WERI-Rb-1 (cell line): ENCODE measurements at regions not wholly inside any gene's neighbourhood (a gene's known extent, or its start where the extent isn't known, plus 50 kb on each side); places are given as distances from the start of the nearest gene placed in this dataset.

Source experiments
- DNase-seq: peaks from one replicate; pipeline ENCODE4 v3.0.0-alpha.2; 2020
- H3K27ac ChIP-seq: fragments of 250-450 bp; sonication (Bioruptor Pico); 2 replicates; pipeline ENCODE4 v1.5.1; 2020; ENCODE audit warnings: mild to moderate bottlenecking, moderate library complexity
- H3K27me3 ChIP-seq: fragments of 250-450 bp; sonication (Bioruptor Pico); 2 replicates; pipeline ENCODE4 v1.5.1; 2021; ENCODE audit warnings: mild to moderate bottlenecking, low read depth, moderate library complexity; ENCODE audit not compliant: insufficient read depth, severe bottlenecking
- H3K36me3 ChIP-seq: fragments of 250-450 bp; sonication (Bioruptor Pico); 2 replicates; pipeline ENCODE4 v1.5.1; 2020; ENCODE audit warnings: mild to moderate bottlenecking, moderate library complexity
- H3K4me3 ChIP-seq: 2 replicates; pipeline ENCODE4 v1.5.1; 2011; ENCODE audit warnings: low read depth, mild to moderate bottlenecking, control low read depth, low read length
- H3K9me3 ChIP-seq: fragments of 250-450 bp; sonication (Bioruptor Pico); 2 replicates; pipeline ENCODE4 v1.5.1; 2021; ENCODE audit warnings: mild to moderate bottlenecking, moderate library complexity; ENCODE audit not compliant: severe bottlenecking
- TF ChIP-seq, protein P1 (sequence below): IDR thresholded peaks from 2 replicates; pipeline ENCODE4 v1.5.1; 2011; ENCODE audit warnings: low read depth, mild to moderate bottlenecking, control low read depth, inconsistent platforms, low read length

DNA sequence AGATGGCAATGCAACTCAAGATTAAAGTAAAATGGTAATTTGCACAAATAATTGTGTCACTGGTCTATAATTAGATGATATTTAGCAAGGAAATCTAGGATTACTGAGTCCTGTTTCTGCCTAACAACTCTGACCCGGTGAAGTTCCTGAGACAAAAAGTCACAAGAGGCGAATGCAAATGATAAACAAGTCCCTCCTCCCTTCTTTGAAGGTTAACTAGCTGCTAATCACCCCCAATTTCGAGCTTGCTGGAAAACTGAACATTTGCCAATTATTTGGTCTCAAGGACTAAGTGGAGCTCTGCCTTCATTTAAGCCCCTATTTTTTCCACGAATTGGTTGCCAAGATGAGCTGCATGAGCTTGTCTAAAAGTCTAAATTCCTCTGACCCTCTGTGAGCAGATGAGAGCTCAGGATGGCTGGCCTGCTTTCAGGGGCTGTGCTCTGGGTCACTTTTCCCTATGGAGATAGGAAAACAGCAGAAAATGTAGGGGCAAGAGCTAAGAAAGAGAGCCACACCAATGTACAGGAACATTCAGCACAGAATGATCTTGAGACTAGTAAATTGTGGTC lies 127.3 kb downstream of the MBL2 start:
- no peaks in the 10 kb centered on the region for H3K36me3 ChIP-seq
- H3K4me3 ChIP-seq = no peak overlapping the region
- H3K27ac ChIP-seq = no peak overlapping the region
- no peaks in the 10 kb centered on the region for H3K9me3 ChIP-seq
- TF ChIP-seq, protein P1, sequence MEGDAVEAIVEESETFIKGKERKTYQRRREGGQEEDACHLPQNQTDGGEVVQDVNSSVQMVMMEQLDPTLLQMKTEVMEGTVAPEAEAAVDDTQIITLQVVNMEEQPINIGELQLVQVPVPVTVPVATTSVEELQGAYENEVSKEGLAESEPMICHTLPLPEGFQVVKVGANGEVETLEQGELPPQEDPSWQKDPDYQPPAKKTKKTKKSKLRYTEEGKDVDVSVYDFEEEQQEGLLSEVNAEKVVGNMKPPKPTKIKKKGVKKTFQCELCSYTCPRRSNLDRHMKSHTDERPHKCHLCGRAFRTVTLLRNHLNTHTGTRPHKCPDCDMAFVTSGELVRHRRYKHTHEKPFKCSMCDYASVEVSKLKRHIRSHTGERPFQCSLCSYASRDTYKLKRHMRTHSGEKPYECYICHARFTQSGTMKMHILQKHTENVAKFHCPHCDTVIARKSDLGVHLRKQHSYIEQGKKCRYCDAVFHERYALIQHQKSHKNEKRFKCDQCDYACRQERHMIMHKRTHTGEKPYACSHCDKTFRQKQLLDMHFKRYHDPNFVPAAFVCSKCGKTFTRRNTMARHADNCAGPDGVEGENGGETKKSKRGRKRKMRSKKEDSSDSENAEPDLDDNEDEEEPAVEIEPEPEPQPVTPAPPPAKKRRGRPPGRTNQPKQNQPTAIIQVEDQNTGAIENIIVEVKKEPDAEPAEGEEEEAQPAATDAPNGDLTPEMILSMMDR = no peak
- DNase-seq = no peak
- no peaks in the 10 kb centered on the region for H3K27me3 ChIP-seq

DNA sequence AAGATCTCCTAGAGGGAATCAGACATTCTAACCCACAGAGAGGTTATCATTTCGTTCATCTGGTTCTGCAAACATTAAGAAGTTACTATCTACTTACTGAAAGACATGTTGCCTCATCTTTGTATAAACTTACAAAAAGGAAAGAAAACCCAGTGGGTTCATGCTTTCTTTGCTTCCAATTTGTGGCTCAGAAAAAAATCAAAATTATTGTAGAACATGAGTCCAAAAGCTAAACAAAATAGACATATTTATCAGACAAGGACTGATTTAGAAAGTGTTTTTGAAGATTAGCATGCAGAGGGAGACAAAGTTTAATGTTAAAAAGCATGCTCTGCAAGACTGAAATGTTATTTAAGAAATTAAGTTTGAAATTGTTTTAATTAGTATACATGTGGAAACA lies 123.1 kb downstream of the MBL2 start:
- DNase-seq = no peak
- Histone ChIP-seq H3K9me3 (no peaks in the 10 kb centered on the region), H3K4me3 (no peak overlapping the region), H3K36me3 (no peaks in the 10 kb centered on the region), H3K27me3 (no peaks in the 10 kb centered on the region), H3K27ac (no peak overlapping the region)
- TF ChIP-seq, protein P1 = no peak

DNA sequence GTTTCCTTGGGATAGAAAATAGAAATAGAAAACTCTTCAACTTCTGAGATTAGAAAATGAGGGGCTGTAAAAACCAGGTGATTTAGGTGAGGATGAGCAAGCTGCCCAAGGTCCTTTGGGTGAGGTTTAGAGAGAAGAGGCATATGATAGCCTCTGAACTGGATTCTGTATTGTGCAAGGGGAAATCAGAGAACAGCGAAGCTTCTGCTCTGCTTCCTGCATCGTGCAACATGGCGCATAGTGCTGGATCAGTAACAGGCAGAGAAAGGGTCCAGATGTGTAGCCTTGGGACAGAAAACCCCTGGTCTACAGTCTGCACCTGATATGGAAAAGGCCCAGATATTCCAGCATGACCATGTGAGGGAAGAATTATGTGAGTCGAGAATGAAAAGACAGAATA lies 121.7 kb downstream of the MBL2 start:
- no peak overlapping the region for H3K4me3 ChIP-seq
- H3K27ac ChIP-seq = no peak overlapping the region
- TF ChIP-seq, protein P1 = no peak
- H3K9me3 ChIP-seq = no peaks in the 10 kb centered on the region
- no peaks in the 10 kb centered on the region for H3K27me3 ChIP-seq
- DNase-seq = no peak
- no peaks in the 10 kb centered on the region for H3K36me3 ChIP-seq

DNA sequence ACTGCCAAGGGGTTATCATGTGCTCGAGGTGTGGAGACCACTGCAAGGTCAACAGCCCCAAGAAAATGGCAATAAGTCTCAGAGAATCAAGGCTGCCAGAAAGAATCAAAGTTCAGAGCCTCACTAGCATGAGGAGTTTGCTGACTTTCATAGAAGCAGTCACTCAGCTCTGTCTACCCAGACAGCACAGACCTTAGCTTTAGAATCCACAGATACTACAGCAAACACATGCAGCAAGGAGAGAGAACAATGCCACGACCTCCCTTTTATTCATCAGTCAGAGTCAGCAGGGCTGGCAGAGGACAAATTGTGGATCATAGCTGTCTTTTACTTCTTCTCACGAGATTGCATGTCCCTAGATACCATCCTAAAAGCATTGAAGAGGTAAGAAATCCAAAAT lies 121.3 kb downstream of the MBL2 start:
- Histone ChIP-seq H3K9me3 (no peaks in the 10 kb centered on the region), H3K36me3 (no peaks in the 10 kb centered on the region), H3K4me3 (no peak overlapping the region), H3K27me3 (no peaks in the 10 kb centered on the region), H3K27ac (no peak overlapping the region)
- no peak for DNase-seq
- TF ChIP-seq, protein P1 = no peak

DNA sequence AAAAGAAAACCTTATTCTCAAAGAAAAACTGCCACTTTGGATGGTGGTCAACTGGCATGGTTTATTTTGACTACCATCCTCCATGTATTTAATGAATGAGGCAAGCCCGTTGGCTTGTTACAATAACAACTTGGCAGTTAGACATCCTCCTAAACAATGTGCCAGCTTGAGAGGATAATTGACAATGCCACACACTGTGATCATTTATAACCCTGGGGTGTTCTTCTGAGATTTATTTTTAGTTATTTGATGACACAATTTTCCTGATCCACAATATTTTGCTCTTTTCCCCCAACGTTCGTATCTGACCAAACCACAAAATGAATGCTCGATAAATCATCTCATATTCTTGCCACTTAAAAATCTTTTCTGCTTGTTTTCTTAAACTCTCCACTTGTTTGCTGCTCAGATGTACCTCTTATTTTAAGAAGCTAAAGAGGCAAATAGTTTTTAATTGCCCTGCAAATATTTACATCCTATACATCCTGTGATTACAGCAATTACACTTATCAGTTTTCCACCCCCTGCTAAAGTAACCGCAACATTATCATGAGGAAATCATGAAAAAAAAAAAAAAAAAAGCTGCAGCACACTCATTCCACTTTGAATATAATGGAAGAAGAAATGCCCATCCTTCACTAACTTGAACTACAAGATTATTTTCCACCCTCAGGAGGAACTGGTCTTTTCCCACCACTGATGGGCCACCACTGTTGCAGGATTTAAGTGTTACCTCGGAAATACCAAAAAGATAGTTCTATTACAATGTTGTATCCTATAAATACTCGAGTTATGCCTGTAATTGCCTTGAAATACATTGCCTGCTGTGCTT lies 119.9 kb downstream of the MBL2 start:
- Histone ChIP-seq H3K4me3 (no peak overlapping the region), H3K9me3 (no peaks in the 10 kb centered on the region), H3K36me3 (no peaks in the 10 kb centered on the region), H3K27ac (no peak overlapping the region), H3K27me3 (no peaks in the 10 kb centered on the region)
- DNase-seq = no peak
- TF ChIP-seq, protein P1 = no peak
